ENCODE measurements at regions not wholly inside any gene's neighbourhood (a gene's known extent, or its start where the extent isn't known, plus 50 kb on each side); places are given as distances from the start of the nearest gene placed in this dataset.

GRCh38 chr4:112855058-112855457 is 194.4 kb upstream of the ANK2 start:
- DNase-seq (ENCODE audit: low spot score): no peak
- Histone ChIP-seq H3K27me3 (replicated peaks; ENCODE audit: insufficient read depth) (no peaks in the 10 kb centered on the region), H3K27ac (no peak overlapping the region), H3K4me3 (no peak overlapping the region), H3K9me3 (no peaks in the 10 kb centered on the region), H3K4me1 (replicated peaks) (no peaks in the 10 kb centered on the region), H3K36me3 (no peaks in the 10 kb centered on the region)
- TF ChIP-seq POLR2A (IDR thresholded peaks at IDR 0.05) (no peak), POLR2AphosphoS5 (IDR thresholded peaks at IDR 0.05) (no peak)
- TF ChIP-seq, protein P1, sequence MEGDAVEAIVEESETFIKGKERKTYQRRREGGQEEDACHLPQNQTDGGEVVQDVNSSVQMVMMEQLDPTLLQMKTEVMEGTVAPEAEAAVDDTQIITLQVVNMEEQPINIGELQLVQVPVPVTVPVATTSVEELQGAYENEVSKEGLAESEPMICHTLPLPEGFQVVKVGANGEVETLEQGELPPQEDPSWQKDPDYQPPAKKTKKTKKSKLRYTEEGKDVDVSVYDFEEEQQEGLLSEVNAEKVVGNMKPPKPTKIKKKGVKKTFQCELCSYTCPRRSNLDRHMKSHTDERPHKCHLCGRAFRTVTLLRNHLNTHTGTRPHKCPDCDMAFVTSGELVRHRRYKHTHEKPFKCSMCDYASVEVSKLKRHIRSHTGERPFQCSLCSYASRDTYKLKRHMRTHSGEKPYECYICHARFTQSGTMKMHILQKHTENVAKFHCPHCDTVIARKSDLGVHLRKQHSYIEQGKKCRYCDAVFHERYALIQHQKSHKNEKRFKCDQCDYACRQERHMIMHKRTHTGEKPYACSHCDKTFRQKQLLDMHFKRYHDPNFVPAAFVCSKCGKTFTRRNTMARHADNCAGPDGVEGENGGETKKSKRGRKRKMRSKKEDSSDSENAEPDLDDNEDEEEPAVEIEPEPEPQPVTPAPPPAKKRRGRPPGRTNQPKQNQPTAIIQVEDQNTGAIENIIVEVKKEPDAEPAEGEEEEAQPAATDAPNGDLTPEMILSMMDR (IDR thresholded peaks at IDR 0.05): no peak
- intact Hi-C loops (cut with DNase I): no loop called here
- WGBS: 43% methylated on average over 3 of the region's 3 CpGs

DNA sequence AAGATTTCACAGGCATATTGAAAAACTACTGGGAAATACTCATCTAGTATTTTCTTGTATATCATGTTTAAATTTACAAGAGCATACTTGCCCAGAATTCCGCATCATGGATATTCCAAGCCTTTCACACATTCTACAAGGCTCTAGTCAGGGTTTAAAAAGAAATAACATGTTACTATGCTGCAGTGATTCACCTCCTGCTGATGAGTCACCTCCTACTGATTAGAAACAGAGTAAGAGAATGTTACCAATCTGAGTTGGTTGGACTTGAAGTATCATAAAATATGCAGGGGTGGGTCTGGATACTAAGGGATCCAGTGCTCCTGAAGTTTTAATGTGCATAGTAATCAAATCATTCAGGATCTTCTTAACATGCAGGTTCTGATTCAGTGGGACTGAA is 192.0 kb upstream of the ANK2 start:
- H3K27ac ChIP-seq: no peak overlapping the region
- no peak overlapping the region for H3K4me3 ChIP-seq
- WGBS: 57% methylated on average over 1 of the region's 1 CpG
- intact Hi-C loops (cut with DNase I): no loop called here
- DNase-seq (ENCODE audit: low spot score): no peak
- no peaks in the 10 kb centered on the region for H3K27me3 ChIP-seq (replicated peaks; ENCODE audit: insufficient read depth)
- TF ChIP-seq, protein P1 (IDR thresholded peaks at IDR 0.05): no peak
- TF ChIP-seq POLR2AphosphoS5 (IDR thresholded peaks at IDR 0.05): no peak
- no peak for TF ChIP-seq POLR2A (IDR thresholded peaks at IDR 0.05)
- H3K9me3 ChIP-seq: no peaks in the 10 kb centered on the region
- H3K36me3 ChIP-seq: no peaks in the 10 kb centered on the region
- H3K4me1 ChIP-seq (replicated peaks): no peaks in the 10 kb centered on the region

DNA sequence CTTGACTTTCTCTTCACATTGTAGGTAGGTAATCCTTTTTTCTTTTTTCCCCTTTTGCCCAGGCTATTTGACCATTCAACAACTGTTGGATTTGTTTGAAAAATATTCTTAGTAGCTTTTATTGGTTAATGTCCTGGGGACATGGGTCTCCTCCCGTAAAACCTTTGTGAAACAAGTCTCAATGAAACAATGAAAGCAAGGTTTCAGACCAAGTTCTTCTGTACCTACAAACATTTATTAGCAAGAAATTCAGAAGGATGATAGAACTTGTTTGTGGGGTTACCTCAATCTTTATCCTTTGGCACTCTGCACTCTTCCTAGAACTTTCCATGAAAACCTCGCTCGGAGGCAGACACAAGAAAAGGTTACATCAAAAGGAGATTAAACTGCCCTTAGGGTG is 190.7 kb upstream of the ANK2 start:
- no peaks in the 10 kb centered on the region for H3K9me3 ChIP-seq
- H3K27ac ChIP-seq: no peak overlapping the region
- DNase-seq (ENCODE audit: low spot score): no peak
- TF ChIP-seq POLR2AphosphoS5 (IDR thresholded peaks at IDR 0.05): no peak
- TF ChIP-seq POLR2A (IDR thresholded peaks at IDR 0.05): no peak
- TF ChIP-seq, protein P1 (IDR thresholded peaks at IDR 0.05): no peak
- WGBS: 58% methylated on average over 3 of the region's 3 CpGs
- no peaks in the 10 kb centered on the region for H3K4me1 ChIP-seq (replicated peaks)
- intact Hi-C loops (cut with DNase I): no loop called here
- H3K27me3 ChIP-seq (replicated peaks; ENCODE audit: insufficient read depth): no peaks in the 10 kb centered on the region
- H3K4me3 ChIP-seq: no peak overlapping the region
- no peaks in the 10 kb centered on the region for H3K36me3 ChIP-seq

- Histone ChIP-seq H3K4me1 (replicated peaks) (no peaks in the 10 kb centered on the region), H3K27me3 (replicated peaks; ENCODE audit: insufficient read depth) (no peaks in the 10 kb centered on the region), H3K27ac (no peak overlapping the region), H3K4me3 (no peak overlapping the region), H3K36me3 (no peaks in the 10 kb centered on the region), H3K9me3 (no peaks in the 10 kb centered on the region)
- TF ChIP-seq POLR2AphosphoS5 (IDR thresholded peaks at IDR 0.05) (no peak), POLR2A (IDR thresholded peaks at IDR 0.05) (no peak)
- TF ChIP-seq, protein P1 (IDR thresholded peaks at IDR 0.05): no peak
- no peak for DNase-seq (ENCODE audit: low spot score)
- WGBS: 70% methylated on average over 2 of the region's 2 CpGs
- intact Hi-C loops (cut with DNase I): no loop called here
Observed at GRCh38 chr4:112859456-112860184, 189.8 kb upstream of the ANK2 start.

Measured in prostate gland (tissue), 2 donors.